ENCODE measurements at regions not wholly inside any gene's neighbourhood (a gene's known extent, or its start where the extent isn't known, plus 50 kb on each side); places are given as distances from the start of the nearest gene placed in this dataset.

- H3K9me3 ChIP-seq (ENCODE audit: control insufficient read depth, low read length), result no peaks in the 10 kb centered on the region
- DNase-seq, result no peak
- H3K4me3 ChIP-seq (ENCODE audit: low read length), result no peak overlapping the region
- WGBS, 2 experiments (ENCODE audit: insufficient coverage in 1 of 2, insufficient read length in 1 of 2), result 86 to 95% methylated on average over 1 to 3 of the region's 3 CpGs
- no peaks in the 10 kb centered on the region for H3K4me1 Mint-ChIP-seq
- no peaks in the 10 kb centered on the region for H3K27me3 ChIP-seq (ENCODE audit: control insufficient read depth, insufficient read depth, low read length, poor library complexity, severe bottlenecking)
- H3K9ac ChIP-seq (ENCODE audit: extremely low read depth, low read length, poor library complexity, severe bottlenecking), result no peak overlapping the region
- no peaks in the 10 kb centered on the region for H3K36me3 ChIP-seq (ENCODE audit: control insufficient read depth, insufficient read depth, low read length)
- no peak overlapping the region for H3K27ac Mint-ChIP-seq
- no peaks in the 10 kb centered on the region for H3K4me1 ChIP-seq (ENCODE audit: control insufficient read depth, insufficient read depth, low read length)
- H3K27ac ChIP-seq (ENCODE audit: low read depth, low read length), result no peak overlapping the region
- no peak overlapping the region for H3K4me3 Mint-ChIP-seq
- no peaks in the 10 kb centered on the region for H3K36me3 Mint-ChIP-seq (ENCODE audit: low read depth)
- no peaks in the 10 kb centered on the region for H3K27me3 Mint-ChIP-seq (ENCODE audit: insufficient read depth)
- peaks cover 11% of the 10 kb centered on the region for H3K9me3 Mint-ChIP-seq
- TF ChIP-seq, protein P1, sequence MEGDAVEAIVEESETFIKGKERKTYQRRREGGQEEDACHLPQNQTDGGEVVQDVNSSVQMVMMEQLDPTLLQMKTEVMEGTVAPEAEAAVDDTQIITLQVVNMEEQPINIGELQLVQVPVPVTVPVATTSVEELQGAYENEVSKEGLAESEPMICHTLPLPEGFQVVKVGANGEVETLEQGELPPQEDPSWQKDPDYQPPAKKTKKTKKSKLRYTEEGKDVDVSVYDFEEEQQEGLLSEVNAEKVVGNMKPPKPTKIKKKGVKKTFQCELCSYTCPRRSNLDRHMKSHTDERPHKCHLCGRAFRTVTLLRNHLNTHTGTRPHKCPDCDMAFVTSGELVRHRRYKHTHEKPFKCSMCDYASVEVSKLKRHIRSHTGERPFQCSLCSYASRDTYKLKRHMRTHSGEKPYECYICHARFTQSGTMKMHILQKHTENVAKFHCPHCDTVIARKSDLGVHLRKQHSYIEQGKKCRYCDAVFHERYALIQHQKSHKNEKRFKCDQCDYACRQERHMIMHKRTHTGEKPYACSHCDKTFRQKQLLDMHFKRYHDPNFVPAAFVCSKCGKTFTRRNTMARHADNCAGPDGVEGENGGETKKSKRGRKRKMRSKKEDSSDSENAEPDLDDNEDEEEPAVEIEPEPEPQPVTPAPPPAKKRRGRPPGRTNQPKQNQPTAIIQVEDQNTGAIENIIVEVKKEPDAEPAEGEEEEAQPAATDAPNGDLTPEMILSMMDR (conservative IDR thresholded peaks at IDR 0.05), result no peak
Measured at GRCh38 chr5:66538531-66538930, 57.7 kb upstream of the MAST4 start.

DNA sequence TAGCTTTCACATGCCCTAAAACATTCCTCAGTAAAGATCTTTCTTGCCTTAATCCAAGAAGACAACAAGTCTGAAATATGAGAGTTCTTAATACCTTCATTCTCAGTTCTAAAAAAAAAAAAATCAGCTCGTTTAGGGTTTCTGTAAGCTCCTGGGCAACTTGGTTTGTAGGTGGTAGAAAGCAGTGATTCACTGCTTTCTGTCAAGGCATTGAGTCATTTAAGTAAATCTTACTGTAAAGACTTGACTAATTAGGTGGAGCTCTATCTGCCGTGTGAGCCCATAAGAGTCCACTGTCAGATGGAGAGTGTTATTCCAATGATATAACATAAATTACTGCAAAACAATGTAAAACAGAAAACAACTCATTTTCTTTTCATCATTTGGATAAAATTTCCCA, 56.1 kb upstream of the MAST4 start:
- Histone ChIP-seq H3K36me3 (ENCODE audit: control insufficient read depth, insufficient read depth, low read length) (no peaks in the 10 kb centered on the region), H3K4me3 (ENCODE audit: low read length) (no peak overlapping the region), H3K27me3 (ENCODE audit: control insufficient read depth, insufficient read depth, low read length, poor library complexity, severe bottlenecking) (no peaks in the 10 kb centered on the region), H3K27ac (ENCODE audit: low read depth, low read length) (no peak overlapping the region), H3K4me1 (ENCODE audit: control insufficient read depth, insufficient read depth, low read length) (no peaks in the 10 kb centered on the region), H3K9me3 (ENCODE audit: control insufficient read depth, low read length) (no peaks in the 10 kb centered on the region), H3K9ac (ENCODE audit: extremely low read depth, low read length, poor library complexity, severe bottlenecking) (no peak overlapping the region)
- Mint-ChIP-seq H3K4me1 (no peaks in the 10 kb centered on the region), H3K9me3 (peaks cover 14% of the 10 kb centered on the region), H3K27me3 (ENCODE audit: insufficient read depth) (no peaks in the 10 kb centered on the region), H3K36me3 (ENCODE audit: low read depth) (no peaks in the 10 kb centered on the region), H3K4me3 (no peak overlapping the region), H3K27ac (no peak overlapping the region)
- 76% methylated on average over 2 of the region's 2 CpGs; no CpG with 5 or more reads in 1 of the 2 experiments for WGBS, 2 experiments (ENCODE audit: insufficient coverage in 1 of 2, insufficient read length in 1 of 2)
- TF ChIP-seq, protein P1 (conservative IDR thresholded peaks at IDR 0.05), result no peak
- no peak for DNase-seq

DNA sequence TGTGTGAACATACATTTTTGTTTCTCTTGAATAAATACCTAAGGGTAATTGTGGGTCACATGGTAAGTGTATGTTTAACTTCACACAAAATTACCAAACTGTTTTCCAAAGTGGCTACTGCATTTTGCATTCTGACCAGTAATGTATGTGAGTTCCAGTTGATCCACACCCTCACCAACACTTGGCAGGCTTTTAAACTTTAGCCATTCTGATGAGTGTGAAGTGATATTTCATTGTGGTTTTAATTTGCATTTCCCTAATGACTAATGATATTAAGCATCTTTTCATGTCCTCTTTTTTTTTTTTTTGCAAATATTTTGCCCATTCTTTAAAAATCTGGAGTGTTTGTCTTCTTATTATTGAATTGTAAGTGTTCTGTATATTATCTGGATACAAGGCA, 53.5 kb upstream of the MAST4 start:
- peaks cover 15% of the 10 kb centered on the region for H3K9me3 ChIP-seq (ENCODE audit: control insufficient read depth, low read length)
- DNase-seq, result no peak
- no peaks in the 10 kb centered on the region for H3K36me3 ChIP-seq (ENCODE audit: control insufficient read depth, insufficient read depth, low read length)
- TF ChIP-seq, protein P1 (conservative IDR thresholded peaks at IDR 0.05), result no peak
- H3K27me3 ChIP-seq (ENCODE audit: control insufficient read depth, insufficient read depth, low read length, poor library complexity, severe bottlenecking), result no peaks in the 10 kb centered on the region
- Mint-ChIP-seq H3K27ac (no peak overlapping the region), H3K27me3 (ENCODE audit: insufficient read depth) (no peaks in the 10 kb centered on the region), H3K9me3 (peaks cover 26% of the 10 kb centered on the region), H3K36me3 (ENCODE audit: low read depth) (no peaks in the 10 kb centered on the region), H3K4me1 (no peaks in the 10 kb centered on the region), H3K4me3 (no peak overlapping the region)
- no peaks in the 10 kb centered on the region for H3K4me1 ChIP-seq (ENCODE audit: control insufficient read depth, insufficient read depth, low read length)
- H3K4me3 ChIP-seq (ENCODE audit: low read length), result no peak overlapping the region
- no peak overlapping the region for H3K27ac ChIP-seq (ENCODE audit: low read depth, low read length)
- no peak overlapping the region for H3K9ac ChIP-seq (ENCODE audit: extremely low read depth, low read length, poor library complexity, severe bottlenecking)

Data from endodermal cell (in vitro differentiated cells).